Activated T-helper 1 cell treated with Interleukin-2 at 50 U/mL for 16 hours (primary cell): ENCODE measurements at regions not wholly inside any gene's neighbourhood (a gene's known extent, or its start where the extent isn't known, plus 50 kb on each side); places are given as distances from the start of the nearest gene placed in this dataset.

Experiments
- DNase-seq: peaks from one replicate; pipeline ENCODE4 v3.0.0-alpha.2; 2020; ENCODE audit warnings: low read depth

- no peak for DNase-seq
These were observed 1577.7 kb upstream of the ACVR2A start for GRCh38 chr2:146267093-146267492.

GRCh38 chr2:146265656-146266055 lies 1579.2 kb upstream of the ACVR2A start:
- DNase-seq, result no peak

GRCh38 chr2:146262606-146263005 lies 1582.2 kb upstream of the ACVR2A start:
- DNase-seq, result no peak

GRCh38 chr2:146260551-146260950 lies 1584.3 kb upstream of the ACVR2A start:
- DNase-seq, result no peak

- no peak for DNase-seq
These were observed 1585.0 kb upstream of the ACVR2A start for GRCh38 chr2:146259816-146260215.

GRCh38 chr2:146258071-146258470 lies 1586.8 kb upstream of the ACVR2A start:
- DNase-seq, result no peak

- no peak for DNase-seq
These were observed 1592.7 kb upstream of the ACVR2A start for GRCh38 chr2:146252119-146252518.

GRCh38 chr2:146251328-146251727 lies 1593.5 kb upstream of the ACVR2A start:
- DNase-seq, result no peak

- DNase-seq, result no peak
These were observed 1597.9 kb upstream of the ACVR2A start for GRCh38 chr2:146246736-146247523.

GRCh38 chr2:146246002-146246735 lies 1598.7 kb upstream of the ACVR2A start:
- DNase-seq, result no peak

GRCh38 chr2:146244830-146245229 lies 1600.0 kb upstream of the ACVR2A start:
- no peak for DNase-seq

GRCh38 chr2:146244131-146244530 lies 1600.7 kb upstream of the ACVR2A start:
- no peak for DNase-seq

GRCh38 chr2:146241023-146241422 lies 1603.8 kb upstream of the ACVR2A start:
- no peak for DNase-seq

- no peak for DNase-seq
These were observed 1604.4 kb upstream of the ACVR2A start for GRCh38 chr2:146240391-146240790.

- no peak for DNase-seq
These were observed 1605.3 kb upstream of the ACVR2A start for GRCh38 chr2:146239392-146240135.

- no peak for DNase-seq
These were observed 1606.4 kb upstream of the ACVR2A start for GRCh38 chr2:146238254-146238966.

GRCh38 chr2:146235158-146235557 lies 1609.7 kb upstream of the ACVR2A start:
- no peak for DNase-seq

GRCh38 chr2:146229508-146230155 lies 1615.2 kb upstream of the ACVR2A start:
- no peak for DNase-seq

- no peak for DNase-seq
These were observed 1616.3 kb upstream of the ACVR2A start for GRCh38 chr2:146228466-146229058.

GRCh38 chr2:146228020-146228393 lies 1616.8 kb upstream of the ACVR2A start:
- no peak for DNase-seq
